Femur (tissue), 1 donor: ENCODE measurements at regions not wholly inside any gene's neighbourhood (a gene's known extent, or its start where the extent isn't known, plus 50 kb on each side); places are given as distances from the start of the nearest gene placed in this dataset.

Experiments used
- DNase-seq: peaks from one replicate; pipeline ENCODE4 v3.0.0-alpha.2; 2017

DNA sequence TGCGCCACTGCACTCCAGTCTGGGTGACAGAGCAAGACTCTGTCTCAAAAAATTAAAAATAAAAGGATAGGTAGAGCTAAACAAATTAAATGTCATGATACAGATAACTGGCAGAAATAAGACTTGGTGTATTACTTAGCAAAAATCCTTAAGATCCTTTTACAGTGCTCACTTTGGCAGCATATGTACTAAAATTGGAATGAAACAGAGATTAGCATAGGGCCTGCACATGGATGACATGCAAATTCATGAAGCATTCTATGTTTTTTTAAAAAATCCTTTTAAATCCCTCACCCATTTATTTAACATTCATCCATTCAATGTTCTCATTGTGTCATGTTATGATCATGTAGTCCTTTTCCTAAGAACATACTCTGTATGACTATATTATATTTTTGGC is 528.8 kb downstream of the CD83 start:
- DNase-seq: no peak

GRCh38 chr6:14647357-14647756 is 529.8 kb downstream of the CD83 start:
- no peak for DNase-seq

GRCh38 chr6:14652536-14652935 is 535.0 kb downstream of the CD83 start:
- DNase-seq: no peak

DNA sequence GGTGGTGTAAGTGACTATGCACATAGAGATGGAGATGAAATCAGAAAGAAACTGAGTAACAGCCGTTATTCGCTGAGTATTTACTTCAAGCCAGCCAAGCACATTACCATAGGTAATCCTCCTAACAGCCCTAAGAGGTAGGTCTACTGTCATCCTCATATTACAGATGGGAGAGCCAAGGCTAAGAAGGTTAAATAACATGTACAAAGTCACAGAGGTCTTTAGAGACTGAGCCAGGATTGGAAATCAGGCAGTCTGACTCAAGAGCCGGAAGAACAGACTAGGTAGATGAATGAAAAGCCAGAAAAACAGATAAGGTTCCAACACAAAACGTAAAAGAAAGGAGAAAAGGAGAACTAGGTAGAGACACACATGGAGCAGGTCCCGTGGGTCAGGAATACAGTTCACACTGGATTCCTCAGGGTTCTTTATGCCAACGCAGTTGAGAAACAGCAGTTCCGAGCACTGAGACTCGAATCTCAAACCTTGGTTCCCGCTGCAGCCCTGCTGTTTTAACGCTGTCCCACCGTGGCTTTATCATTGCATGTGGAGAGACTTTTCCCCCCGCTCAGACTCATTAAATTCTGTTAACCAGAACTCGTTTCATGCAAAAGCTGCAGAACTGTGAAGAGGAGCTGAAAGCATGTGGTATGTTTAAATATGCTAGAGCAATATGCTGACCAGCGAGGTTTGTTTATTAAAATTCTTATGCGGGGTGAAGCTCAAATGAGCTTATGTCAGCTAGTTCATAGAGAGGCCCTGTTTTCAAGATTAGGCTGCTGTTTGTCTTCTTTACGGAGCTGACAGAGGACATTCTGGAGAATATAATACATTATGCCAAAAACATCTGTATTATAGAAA is 537.9 kb downstream of the CD83 start:
- no peak for DNase-seq

DNA sequence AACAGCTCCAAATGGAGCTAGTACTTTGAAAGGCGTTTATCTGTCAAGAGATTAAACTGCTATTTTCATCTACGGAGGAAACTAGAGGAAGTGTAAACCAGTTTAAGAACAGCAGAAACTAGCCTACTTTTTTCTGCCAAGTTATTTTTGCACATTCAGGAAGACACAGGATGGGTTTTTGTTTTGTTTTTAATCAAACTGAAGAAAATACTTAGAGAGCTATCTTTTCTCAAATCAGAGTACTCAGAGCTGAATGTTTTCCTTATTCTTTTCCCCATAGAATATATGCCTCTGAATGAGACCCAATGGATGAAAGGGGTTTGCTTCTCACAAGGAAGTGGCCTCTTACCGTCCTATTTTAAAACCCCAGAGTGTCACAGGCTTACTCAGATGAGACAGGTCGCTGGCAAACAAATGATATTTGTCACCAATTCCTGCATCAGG is 538.5 kb downstream of the CD83 start:
- DNase-seq: no peak

DNA sequence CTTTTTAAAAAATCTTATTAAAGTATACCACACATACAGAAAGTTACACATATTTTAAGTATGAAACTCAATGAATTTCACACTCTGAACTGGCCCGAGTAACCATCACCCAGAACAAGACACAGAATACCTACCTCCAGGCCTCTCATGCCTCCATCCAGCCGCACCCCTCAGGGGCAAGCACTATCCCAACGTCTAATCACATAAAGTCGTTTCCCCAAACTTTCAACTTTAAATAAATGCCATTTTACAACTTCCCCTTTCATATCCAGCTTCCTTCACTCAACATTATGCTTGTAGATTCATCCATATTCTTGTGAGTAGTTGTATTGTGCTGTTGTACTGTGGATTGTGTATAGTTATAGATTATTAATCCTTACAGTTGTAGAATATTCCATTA is 539.1 kb downstream of the CD83 start:
- DNase-seq: no peak

GRCh38 chr6:14658030-14658429 is 540.5 kb downstream of the CD83 start:
- no peak for DNase-seq

GRCh38 chr6:14658886-14659561 is 541.5 kb downstream of the CD83 start:
- no peak for DNase-seq

GRCh38 chr6:14659841-14660240 is 542.3 kb downstream of the CD83 start:
- DNase-seq: no peak

DNA sequence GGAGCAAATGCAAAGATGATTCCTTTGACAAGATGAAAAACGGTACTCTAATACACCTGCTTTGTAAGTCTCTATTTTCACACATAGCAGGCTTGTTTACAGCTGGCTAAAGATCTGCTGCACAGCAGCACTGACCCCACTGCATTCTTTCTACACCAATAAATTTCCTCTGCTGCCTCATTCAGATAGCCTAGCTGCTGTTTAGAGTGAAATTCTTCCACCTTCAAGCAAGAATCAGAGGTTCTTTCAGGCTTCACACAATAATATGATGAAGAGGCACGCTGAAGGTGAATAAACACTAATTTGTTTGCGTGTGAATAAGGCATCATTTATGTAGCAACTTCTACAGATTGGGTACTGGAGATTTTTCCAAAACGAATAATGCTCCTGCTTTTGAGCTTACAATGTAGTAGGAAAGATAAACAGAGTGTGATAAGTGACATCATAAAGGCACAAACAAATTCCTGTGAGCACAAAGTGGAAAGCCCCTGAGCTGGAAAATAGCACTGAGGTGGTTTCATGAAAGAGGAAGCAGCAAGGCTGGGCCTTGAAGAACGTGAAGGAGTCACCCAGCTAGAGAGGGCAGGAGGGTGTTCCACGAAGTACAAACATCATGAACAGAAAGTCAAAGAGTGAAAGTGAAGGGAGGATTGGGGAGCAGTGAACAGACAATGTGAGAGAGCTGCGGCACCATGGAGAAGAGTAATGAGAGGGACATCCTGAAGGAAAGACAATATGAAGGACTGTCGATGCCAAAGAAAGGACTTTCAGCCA is 543.4 kb downstream of the CD83 start:
- no peak for DNase-seq

DNA sequence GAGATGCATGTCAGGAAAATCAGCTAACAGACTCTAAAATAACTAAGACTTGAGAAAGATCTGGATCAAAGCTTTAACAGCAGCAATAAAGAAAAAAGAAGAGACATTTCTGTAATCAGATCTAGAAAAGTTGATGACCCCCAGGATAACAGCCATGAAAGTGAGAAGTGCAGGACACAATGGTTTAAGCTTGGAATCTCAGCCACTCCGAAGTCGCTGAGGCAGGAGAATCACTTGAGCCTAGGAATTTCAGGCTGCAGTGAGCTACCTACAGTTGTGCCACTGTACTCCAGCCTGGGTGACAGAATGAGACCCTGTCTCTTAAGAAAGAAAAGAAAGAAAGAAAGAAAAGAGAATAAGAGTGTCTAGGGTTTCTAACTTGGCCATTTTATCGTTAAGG is 544.1 kb downstream of the CD83 start:
- DNase-seq: no peak

DNA sequence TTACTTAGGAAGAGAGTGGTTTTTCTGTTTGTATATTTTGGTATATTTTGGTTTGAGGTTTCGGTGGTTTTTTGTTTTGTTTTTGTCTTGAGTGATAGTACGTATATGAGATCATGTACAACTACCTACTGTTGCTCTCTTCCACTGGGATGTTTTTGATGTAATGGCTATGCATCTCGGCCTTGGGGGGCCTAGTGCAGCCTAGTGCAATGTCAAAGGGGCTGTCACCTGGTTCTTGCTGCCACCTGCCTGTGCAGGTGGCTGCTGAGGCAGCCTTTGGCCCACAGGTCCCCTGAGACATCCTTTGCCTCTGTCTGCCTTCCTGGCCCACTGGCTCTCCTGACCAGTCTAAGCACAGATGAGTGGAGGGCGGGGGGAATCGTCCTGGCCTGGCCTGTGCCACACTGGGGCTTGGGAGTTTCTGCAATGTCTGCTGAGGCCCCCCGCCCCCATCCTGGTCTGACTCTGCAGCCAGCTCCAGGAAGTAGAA is 546.6 kb downstream of the CD83 start:
- DNase-seq: no peak

GRCh38 chr6:14664621-14665315 is 547.2 kb downstream of the CD83 start:
- no peak for DNase-seq

GRCh38 chr6:14665827-14666724 is 548.5 kb downstream of the CD83 start:
- no peak for DNase-seq

- DNase-seq: no peak
Measured at GRCh38 chr6:14670806-14671205, 553.2 kb downstream of the CD83 start.

DNA sequence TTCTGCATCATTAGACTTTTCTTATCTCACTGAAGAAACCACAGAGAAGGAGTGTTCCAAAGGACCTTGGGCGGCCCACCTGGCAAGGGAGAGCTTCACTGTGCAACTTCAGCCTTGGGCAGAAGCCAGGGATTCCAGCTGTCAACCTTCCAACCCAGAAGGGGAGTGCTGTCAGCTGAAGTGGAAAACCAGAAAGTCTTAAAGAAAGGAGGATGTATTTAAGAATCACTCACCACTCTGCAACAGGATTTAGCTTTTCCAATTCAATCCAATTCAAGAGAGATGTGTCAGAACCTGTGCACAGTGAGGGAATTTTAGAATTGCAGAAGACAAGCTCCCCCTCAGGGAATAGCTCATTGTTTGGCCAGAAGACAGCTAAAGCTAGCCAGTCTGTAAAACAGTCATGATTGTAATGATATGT is 553.7 kb downstream of the CD83 start:
- DNase-seq: peak; percentile 59

DNA sequence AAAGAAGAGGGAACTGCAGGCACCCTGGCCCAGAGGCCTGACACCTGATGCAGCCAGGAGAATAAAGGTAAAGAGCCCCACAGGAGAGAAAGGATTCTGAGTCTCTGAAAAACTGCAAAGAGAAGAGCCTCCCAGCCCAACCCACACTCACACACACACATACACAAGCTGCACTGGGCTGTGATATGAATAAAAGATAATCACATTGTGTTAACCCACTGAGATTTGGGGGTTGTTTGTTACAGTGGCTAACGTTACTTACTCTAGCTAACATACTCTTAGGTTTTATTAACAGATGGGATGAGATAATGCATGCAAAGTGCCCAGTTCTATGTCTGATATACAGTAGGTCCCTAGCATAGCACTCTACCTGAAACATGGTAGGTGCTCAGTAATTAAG is 554.4 kb downstream of the CD83 start:
- no peak for DNase-seq

GRCh38 chr6:14673201-14673600 is 555.6 kb downstream of the CD83 start:
- DNase-seq: no peak

- no peak for DNase-seq
Measured at GRCh38 chr6:14674458-14674857, 556.9 kb downstream of the CD83 start.

GRCh38 chr6:14674867-14675648 is 557.5 kb downstream of the CD83 start:
- no peak for DNase-seq

- no peak for DNase-seq
Measured at GRCh38 chr6:14676064-14676463, 558.5 kb downstream of the CD83 start.
